GM19328 (cell line): ENCODE measurements at regions not wholly inside any gene's neighbourhood (a gene's known extent, or its start where the extent isn't known, plus 50 kb on each side); places are given as distances from the start of the nearest gene placed in this dataset.

ENCODE experiments used
- ATAC-seq: cut with Tn5 transposase; IDR thresholded peaks from one replicate; pipeline ENCODE4 v1.9.1; 2021; ENCODE audit warnings: mild to moderate bottlenecking, moderate library complexity; ENCODE audit not compliant: unreplicated experiment

DNA sequence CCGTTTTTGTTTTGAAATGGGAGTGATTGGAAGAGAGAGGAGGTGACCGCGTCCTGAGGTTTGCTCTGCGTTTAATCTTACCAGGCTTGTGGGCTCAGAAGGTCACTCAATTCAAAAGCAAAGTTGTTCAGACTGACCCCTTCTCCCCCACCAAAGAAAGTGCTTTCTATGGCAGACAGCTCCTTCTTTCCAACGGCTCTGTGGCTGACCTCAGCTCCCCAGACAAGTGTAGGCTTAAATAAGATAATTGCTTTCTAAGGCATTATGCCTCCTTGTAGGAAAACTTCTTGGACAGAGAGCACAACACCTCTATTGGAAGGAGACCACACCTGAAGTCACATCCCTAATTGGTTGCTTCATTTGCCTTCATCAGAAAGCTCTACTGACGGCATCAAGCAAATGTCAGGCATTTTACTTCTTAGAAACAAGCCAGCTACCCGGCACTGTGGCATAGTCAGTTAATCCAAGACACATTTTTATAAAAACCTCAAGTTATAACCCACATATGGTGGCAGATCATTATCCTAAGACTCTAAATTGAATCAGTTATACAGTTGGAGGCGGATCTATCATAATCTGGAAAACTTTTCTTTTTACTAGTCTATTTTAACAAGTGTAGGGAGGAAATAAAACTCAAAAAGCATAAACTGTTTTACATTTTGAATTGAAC is 94.9 kb downstream of the TMEM174 start:
- no peak for ATAC-seq

DNA sequence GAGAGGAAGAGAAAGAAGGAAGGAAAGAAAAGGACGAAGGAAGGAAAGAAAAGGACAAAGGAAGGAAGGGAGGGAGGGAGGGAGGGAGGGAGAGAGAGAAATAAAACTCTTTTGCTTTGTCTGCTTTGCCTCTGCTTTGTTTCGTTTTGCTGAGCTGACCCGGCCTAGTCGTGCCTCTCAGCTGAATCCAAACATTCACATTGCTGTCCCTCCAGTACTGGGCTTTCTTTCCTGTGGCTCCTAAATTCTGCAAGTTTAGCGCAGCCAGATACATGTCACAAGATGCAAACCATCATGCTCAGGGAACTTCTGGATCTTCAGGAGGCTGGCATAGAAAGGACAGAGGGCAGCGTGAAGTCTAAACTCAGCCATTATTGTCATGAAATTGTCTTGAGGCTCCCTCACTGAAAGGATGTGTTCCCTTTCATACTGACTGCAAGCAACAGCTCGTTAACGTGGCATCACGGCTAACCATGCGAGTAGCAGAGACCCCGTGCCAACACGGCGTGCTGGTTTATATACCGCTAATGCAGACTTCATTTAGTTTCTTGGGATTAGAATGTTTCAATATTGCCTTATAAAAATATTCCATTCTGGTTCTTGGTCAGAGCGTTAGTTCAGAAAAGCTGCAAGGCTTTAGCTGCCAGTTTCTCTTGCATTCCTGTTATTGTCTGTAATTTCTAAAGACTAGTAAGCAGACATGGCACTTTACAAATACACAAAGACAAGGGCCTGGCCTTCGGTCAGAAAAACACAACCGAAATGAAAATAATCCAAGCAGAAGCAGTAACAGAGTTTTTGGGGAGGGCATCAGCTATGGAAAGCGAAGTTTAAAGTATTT is 94.2 kb downstream of the TMEM174 start:
- ATAC-seq: no peak

DNA sequence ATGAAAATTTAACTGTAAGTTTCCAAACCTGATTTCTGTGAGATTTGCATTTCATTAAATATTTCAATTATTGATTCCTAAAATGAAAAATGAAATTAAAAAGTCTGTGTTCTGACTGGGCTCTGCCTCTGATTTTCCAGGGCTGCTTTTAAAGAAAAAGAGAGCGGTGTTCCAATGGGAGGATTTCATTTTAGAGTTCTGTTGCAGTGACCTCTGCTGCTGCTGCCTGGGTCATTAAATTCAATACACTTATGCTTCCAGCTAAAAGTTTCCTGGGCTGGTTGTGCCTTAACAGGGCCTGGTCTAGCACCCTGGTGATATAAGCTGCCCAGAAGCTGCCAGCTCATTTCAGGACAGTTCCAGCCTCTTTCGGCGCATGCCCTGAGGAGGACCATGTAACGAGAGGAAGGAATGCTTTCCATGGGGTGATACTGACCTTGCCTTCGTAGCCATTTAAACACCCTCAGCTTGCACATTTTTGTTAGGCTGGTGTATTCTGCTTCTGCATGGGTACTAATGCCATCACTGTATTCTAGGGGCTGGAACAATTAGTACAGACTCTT is 93.3 kb downstream of the TMEM174 start:
- no peak for ATAC-seq

DNA sequence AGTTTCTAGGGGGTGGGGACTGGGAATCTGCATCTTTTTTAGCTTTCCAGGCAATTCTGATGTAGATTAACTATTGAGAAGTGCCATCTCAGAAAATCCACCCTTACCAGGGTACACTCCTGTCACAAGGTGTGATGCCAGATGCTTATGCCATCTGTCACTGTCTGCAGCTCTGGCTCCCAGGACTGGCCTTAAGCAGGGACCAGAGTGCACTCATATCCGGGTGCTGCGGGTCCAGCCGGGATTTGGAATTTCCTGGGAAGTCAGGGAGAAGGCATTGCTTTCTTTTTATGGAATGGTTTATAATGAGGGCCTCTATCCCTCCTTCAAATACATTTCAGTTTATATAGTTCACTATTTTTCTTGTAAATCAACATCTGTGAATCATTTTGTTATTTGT is 92.6 kb downstream of the TMEM174 start:
- ATAC-seq: no peak

DNA sequence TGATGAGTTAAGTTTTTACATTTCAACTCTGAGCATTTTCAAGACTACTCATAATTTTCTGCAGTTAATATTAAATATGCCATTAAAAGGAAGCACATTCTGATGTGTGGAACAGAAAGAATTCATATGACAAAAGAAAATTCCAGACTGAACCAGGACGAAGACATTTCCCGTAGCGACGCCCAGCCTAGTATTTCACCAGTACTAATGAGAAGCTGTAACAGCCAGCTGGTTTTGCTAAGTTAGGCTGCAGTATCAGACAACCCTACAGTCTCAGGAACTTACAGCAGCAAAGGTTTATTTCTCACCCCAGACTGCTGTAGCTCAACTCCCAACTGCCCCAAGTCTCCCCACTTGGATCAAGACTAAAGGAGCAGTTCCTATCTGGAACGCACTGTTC is 91.6 kb downstream of the TMEM174 start:
- ATAC-seq: no peak

DNA sequence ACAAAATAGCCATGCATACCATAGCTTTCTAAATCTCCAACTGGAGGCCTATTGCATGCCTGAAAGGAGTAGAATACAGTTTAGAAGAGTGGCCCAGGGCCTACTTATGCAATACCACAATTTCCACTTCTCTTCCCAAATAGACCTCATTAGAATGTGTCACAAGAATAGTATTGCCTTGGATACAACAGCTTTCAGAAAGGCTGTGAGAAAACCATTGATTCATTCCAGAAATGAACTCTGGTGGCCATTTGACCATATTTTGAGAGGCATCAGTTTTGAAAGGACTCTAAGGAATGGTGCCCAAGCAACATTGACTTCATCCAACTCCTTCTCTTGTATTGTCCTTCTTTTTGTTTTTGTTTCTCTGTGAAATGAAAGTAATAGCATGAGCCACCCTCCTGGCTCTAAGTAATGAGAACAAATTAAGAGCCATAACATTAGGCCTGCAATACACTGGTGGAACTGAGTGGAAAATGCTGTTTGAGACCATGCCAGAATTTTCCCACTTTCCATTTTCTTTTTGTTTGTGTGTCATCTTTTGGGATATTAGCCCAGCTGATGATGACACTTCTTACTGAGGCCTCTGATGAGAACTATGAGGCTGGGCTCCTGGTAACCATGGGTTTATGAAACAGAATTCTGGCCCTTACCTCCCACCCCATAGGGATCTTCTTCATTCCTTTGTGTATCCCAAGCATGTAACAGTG is 90.2 kb downstream of the TMEM174 start:
- ATAC-seq: no peak

DNA sequence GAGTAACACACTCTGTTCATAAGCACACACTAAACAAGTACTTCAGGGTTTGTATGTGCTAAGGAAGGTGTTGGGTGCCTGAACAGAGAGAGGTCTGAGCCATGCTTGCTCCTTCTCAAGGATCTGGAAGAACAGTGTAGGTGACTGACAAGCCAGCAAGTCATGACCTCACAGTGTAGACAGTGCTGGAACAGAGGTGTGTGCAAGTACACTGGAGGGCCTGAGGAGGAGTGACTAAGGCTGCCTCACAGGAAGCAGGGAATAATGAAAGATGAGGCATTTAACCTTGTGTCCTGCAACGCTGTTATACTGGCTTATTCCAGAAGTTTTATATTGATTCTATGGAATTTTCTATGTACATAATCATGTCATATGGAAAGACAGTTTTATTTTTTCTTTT is 83.9 kb downstream of the TMEM174 start:
- no peak for ATAC-seq

DNA sequence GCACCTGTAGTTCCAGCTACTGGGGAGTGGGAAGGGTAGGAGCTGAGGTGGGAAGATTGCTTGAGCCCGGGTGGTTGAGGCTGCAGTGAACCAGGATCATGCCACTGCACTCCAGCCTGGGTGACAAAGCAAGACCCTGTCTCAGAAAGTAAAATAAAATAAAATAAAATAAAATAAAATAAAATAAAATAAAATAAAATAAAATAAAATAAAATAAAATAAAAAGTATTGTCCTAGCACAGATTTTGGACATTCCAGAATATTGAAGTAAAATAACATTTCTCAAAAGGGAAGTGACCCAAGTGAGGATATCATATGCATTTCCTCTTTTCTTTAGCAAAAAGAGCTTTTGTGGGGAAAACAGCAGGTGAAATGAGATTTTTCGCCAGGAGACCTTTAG is 83.5 kb downstream of the TMEM174 start:
- no peak for ATAC-seq

DNA sequence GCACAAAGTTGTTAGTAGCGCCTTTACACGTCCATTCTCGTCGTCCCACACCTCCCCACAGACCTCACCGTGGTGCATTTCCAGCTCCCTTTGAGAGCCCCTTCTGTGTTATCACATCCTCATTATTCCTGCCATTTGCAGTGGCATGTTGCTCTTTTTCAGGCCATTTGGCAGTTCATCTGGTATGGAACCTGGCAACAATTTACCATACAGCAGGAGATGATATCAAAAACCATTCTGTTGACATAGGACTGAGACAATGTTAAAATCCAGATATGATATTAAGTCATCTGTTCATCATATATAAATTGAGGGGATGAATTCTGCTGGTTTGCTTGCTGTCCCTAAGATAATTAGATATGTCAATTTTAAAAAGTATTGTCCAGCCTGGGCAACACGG is 83.0 kb downstream of the TMEM174 start:
- no peak for ATAC-seq

DNA sequence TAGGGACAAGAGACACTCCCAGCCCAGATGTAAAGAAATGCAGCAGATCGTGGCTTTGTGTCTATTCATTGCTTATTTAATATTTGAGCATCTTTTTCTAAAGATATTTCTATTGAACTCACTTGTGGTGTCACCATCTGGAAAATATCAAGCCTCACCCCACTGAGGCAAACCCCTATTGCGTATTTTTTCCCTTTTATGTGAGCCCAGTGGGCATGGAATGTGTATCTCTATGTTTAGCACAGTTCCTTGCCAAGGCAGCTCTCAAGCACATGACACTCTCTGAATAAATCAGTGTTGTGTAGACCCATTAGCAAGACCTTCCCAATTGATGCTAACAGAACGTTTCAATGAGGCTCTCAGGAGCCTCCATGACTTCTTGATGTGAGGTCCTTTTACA is 81.6 kb downstream of the TMEM174 start:
- ATAC-seq: no peak

DNA sequence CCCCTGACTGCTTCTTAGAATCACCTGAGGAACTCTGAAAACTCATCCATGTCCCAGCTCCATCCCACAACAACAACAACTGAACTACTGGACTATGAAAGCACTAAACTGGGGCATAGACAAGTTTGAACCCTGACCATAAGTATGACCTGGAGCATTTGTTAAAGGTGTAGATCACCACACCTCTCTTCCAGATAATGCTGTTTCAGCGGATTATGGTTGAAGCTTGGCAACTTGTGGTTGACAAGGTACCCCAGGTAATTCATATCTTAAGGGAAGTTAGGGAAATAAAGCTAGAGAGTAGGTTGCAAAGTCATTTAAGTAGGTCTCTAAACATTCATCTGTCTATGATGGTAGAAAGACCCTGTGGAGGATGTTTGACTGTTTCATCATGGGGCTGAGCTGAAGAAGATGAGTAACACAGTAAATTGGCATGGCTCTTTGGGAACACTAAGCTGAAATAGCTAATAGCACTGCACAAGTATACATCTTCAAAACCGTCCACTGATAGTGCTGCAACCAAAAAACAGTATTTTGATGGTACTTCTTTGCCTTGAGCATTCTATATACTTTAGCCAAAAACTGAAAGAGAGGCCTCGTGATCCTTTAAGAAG is 80.2 kb downstream of the TMEM174 start:
- no peak for ATAC-seq

DNA sequence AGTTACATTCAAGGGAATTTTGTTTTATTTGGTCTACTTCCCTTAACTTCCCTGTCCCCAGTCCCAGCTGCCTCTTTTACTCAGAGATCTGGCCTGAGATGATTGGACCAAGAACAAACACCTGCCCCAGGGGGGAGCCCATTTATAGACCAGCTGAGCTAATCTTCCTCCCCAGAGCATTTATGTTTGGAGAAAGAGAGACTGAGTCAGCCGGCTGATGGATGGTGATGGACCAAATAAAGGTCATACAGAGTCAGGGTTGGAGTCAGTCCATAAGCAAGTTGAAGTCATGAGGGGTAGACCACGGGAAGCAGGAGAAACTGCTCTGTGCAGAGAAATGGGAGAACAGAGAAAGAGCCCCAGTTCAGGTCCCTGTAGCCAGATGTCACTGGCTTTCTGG is 77.7 kb downstream of the TMEM174 start:
- no peak for ATAC-seq

DNA sequence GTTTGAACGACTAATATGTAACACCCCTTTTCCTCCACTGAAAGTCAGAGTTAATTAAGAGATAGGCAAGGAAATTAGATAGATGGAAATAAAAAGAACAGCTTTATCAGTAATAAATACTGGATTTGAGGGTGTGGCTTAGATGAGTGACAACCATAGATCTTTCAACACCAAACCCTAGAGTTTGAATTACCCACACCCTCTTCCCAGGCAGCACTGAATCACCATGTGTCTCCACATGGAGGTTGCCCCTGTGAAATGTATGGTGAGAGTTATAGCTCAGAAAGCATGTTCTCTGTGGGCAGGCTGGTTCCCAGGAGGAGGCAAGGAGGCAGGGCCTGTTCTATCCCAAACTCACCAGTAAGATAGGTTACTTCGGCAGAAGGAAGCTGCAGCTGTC is 69.7 kb downstream of the TMEM174 start:
- ATAC-seq: no peak

DNA sequence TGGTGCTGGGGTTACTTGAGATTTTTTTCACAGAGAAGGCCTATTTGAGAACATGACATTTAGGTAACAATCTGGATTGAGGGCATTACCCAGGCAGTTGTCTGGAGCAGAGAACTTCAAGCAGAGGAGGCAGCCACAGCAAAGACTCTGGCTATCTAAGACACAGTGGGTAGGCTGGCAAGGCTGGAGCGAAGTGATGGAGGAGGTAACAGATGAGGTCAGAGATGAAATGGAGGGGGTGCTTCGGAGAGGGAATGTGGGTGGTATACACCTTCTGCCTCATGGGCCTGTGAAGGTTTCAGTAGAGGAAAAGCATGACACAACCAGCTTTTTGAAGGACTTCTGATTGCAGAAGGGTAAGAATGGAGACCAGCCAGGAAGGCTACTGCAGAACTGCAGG is 65.9 kb downstream of the TMEM174 start:
- ATAC-seq: no peak

DNA sequence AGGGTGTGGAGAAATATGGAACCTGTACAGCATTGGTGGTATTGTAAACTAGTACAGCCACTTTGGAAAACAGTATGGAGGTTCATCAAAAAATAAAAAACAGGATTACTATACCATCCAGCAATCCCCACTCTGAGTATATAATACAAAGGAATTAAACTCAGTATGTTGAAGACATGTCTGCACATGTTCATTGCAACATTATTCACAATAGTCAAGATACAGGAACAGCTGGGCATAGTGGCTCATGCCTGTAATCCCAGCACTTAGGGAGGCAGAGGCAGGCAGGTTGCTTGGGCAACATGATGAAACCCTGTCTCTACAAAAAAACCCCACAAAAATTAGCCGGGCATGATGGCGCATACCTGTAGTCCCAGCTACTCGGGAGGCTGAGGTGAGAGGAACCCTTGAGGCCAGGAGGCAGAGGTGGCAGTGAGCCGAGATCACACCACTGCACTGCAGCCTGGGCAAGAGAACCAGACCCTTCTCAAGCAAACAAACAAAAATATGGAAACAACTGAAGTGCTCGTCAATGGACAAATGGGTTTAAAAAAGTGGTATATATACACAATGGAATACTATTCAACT is 63.6 kb downstream of the TMEM174 start:
- ATAC-seq: no peak

DNA sequence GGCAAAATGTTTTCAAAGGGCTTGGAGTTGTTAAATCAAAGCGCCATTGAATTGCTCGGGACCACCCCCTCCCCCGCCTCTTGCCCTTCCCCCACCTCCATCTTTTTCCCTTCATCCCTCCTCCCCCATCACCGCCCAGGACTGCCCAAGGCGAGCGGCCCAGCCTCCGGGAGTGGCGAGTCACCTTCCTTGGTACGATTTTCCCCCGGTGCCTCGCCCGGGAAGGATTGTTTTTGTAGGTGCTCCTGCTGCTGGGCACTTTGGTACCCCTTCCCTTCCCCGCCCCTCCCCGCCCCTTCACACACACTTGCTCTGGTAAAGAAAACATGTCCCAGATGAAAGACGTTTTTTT is 61.2 kb downstream of the TMEM174 start:
- ATAC-seq: no peak

DNA sequence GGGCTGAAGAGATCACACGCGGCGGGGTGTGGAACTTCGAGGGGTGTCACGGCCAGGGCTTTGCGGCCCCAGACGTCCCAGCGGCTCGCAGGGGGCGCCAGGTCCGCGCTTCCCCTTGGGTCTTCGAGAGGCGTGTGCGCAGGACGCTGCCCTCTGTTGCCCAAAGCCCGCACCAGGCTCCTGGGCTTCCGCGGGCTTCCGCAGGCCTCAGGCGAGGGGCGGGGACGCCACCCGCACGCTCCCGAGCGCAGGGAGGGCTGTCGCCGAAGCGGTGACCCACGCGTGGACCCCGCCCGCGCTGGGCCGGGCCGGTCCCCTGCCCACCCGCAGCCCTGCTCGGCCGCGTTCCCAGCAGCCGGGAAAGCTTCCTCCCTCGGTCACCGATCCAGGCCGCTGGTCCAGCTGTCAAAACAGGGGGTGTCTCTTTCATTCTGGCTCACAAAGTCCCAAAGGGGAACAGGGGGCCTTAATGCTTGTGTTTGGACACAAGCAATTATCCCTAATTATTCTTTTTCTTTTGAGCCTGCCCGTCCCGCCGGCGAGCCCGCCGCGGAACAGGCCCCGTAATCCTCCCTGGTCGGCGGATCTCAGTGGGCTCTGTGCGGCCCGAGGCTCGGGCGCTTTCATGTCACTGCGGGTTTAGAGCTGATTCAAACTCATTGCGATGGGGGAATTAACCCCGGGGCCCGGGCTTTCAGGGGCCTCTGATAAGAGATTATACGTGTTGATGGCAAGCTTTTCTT is 60.6 kb downstream of the TMEM174 start:
- ATAC-seq: no peak

DNA sequence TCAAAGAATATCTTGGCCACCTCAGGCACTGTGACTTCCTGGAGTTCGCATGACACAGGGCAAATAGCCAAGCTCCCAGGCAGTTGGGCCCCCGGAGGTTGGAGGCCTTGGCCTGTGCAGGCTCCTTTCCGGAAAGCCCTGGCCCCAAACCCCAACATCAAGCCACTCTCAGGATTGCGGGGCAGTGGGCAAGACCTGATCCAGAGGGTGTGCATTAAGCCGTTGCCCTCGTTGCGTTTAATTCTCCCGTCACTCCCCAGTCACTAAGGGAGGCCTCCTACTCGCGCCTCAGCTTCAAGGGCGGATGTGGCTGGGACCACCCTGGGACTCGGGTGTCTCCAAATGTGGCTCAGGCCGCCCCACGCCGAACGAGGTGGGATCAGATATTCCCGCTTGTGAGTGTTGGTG is 60.1 kb downstream of the TMEM174 start:
- ATAC-seq: no peak

DNA sequence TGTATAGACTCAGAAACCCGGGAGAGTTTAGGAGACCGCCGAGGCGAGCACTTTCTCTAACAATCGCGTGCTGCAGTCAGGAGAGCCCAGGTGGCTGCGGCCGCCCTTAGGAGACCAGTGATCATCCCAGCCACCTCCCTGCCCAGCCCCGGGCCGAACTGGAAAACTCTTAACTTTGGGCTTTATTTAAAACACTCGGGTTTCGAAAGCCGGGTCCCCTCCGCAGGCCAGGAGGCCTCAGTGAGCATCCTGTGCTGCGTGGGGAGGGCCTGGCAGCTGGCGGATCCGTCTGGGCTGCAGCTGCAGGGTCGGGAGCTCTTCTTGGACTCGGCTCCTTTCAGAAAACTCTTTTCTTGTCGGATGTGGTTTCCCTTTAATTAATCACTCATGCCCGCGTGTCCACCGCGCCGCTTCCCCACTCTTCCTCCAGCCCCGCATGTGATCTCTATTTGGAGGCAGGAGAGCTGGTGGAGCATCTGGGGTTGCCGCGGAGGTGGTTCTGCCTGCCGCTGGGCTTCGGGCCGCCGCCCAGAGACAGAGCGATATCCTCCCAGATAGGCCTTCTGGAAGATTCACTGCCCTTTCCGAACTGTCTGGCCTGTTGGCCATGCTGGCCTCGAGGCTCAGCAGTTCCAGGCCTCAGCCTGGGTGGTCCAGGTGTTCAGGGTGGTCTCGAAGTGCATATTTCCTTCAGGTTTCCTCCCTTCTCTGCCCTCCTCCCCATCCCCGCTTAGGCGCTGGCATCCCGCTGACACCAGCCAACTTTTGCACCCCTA is 59.5 kb downstream of the TMEM174 start:
- ATAC-seq: no peak
